ENCODE measurements at regions not wholly inside any gene's neighbourhood (a gene's known extent, or its start where the extent isn't known, plus 50 kb on each side); places are given as distances from the start of the nearest gene placed in this dataset.
"Not testable (repeated sequence)": the region's sequence is repeated elsewhere in the genome, so short reads cannot be mapped to it uniquely, and the experiment has no call there.

DNA sequence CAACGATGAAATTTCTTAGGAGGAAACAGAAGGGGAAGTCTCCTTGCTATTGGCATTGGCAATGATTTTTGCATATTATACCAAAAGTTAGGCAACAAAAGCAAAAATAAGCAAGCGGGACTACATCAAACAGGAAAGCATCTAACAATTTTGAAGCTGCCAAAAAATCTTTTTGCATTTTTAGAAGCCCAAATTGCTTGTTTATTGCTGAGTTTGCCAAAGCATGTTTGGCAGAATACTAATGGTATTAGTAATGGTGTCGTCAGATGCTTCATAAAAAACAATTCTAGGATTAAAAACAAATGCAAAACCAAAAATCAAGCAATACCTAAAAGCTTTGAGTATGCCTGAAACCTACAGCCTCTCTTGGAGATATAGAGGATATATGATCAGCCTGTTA, 80.0 kb downstream of the GALR1 start:
- DNase-seq (ENCODE audit: low read depth) = no peak

GRCh38 chr18:77334876-77335275, 85.2 kb downstream of the GALR1 start:
- no peak for DNase-seq (ENCODE audit: low read depth)

DNA sequence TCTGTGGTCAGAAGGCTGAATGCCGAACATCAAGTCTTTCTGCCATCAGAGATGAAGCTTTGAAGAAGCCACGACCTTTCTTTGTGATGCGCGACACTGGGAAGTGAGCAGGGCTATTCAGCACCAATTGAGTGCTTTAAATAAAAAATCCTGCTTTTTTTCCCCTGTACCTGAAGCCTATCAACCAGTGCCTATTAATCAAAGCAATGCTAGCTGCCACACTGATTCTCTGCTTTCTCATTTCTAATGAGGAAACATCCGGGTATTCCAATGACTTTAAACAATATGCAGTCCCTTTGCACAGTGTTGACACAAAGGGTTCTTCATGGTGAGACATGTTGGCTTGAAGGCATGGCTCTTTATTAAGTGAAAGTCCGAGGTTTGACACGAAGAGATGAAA, 88.0 kb downstream of the GALR1 start:
- no peak for DNase-seq (ENCODE audit: low read depth)

GRCh38 chr18:77339093-77339492, 89.4 kb downstream of the GALR1 start:
- DNase-seq (ENCODE audit: low read depth) = no peak

DNA sequence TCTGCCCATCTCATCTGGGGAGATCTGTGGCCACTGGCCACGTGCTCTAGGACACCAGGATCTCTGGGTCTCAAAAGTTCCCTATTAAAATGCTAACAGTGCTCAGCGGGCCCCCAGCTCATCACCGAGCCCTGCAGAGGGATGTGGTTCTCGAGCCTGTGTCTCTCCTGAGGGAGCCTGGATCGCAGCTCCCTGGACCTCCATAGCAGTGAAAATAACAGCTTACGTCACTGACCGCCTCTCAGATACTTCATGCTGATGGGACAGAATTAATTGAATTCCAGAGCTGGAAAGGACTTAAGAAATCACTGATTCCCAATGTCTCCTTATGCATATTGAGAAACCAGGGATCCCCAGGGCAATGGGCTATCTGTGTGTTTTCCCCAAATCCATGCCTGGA, 90.0 kb downstream of the GALR1 start:
- no peak for DNase-seq (ENCODE audit: low read depth)

DNA sequence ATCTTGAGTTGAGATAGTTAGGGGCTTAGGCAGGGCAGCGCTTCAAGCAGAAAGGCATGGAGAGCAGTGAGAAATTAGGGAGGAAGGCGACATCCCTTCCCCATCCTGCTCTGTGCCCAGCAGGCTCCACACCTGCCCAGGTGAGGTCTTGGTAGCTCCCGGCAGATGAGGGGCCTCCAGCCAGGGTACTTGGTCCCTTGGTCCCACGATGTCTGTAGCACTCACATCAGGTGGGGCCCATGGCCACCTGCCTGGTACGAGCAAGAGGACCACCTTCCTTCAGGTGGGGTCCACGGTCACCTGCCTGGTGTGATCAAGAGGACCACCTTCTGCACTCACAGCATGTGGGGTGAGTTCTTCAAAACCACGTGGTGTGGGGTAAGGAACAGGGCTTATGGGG, 91.2 kb downstream of the GALR1 start:
- DNase-seq (ENCODE audit: low read depth) = no peak

DNA sequence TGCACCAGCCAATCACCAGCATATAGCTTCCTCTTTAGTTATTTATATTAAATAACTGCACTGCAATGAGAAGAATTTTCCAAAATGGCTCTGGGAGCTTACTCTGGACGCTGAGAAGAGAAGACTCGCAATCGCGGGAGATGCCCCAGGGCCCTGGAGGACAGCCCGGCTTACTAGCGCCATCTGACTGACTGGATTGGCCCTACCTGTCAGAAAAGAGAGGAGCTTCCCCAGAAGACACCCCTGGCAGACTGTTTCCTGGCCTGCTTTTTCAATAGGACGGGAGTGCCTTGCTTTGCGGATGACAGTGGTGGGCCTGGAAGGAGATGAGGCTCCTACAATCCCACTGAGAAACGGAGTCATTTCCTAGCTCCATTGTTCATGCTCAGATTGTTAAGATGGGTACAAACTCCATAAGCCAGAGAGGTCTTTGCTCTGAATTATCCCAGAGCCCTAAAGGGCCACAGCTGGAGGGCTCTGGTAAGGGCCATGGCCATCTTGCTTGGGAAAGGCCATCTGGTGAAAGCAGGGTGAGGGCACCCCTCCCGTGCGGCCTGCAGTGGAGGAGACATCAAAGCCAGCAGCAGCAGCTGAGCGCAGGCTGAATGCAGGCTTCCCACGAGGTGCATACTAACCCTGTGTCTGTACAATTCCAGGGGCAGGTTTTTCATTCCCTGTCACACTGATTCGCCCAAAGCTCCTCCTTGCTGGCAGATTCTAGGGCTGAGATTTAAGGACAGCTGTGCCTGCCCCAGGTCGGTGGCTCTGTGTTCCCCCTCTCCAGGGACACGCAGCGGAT, 92.1 kb downstream of the GALR1 start:
- DNase-seq (ENCODE audit: low read depth) = no peak

GRCh38 chr18:77342736-77343135, 93.1 kb downstream of the GALR1 start:
- DNase-seq (ENCODE audit: low read depth) = no peak

DNA sequence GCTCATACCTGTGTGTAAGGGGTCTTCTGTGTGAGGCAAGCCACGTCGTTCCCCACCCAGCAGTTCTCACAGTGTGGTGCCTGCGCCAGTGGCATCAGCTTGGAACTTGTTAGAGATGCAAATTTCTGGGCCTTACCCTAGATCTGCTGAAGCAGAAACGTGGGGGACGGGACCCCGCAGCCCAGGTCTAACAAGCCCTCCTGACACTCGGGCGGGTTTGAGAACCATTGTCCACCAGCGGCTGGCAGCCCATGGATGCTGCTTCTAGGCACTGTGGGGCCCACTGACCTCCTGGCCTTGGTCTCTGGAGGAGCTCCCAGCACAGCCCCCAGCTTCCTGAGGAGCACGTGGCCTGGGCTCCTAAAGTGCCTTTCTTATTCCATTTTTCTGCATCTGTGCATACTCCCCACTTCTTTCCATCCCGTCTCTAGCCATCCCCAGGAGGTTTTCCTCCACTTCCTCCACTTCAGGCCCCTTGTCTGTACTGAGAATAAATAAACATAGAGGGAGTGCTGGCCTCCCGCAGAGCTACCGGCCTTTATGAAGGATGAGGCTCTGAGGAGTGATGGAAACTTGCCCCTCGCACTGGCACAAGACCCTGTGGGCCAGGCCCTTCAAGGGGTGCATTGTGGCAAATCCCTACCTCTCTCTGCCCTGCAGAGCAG, 94.3 kb downstream of the GALR1 start:
- no peak for DNase-seq (ENCODE audit: low read depth)

DNA sequence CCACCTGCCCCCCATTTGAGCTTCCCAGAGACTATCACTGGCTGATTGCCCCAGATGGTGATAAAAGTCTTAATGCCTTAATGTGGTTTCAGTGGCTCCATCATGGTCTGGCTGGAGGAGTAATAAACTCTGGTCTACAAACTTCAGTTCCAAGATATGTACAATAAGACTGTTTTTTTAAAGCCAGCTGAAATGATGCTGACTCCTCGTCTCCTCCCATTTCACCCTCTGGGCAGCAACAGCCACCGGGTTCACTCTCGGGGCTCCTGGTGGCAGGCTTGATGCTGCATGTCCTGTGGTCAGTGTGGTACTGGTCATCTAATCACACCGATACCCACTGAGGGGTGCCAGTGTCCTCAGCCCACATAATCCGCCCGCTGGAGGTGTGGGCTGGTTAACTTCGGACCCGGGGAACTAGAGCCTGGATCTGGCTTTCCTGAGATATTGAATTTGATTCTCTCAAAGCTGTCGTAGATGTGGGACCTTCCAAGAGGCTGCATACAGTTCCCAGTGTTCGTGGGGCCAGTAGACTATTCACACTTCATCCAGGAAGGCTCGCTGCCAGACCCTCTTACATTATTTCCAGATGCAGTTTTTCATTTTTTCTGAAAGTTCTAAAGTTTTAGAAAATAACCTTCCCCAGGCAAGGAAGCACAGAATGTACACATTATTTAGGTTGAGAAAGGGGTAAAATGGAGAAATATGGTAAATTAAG, 95.3 kb downstream of the GALR1 start:
- DNase-seq (ENCODE audit: low read depth) = no peak

GRCh38 chr18:77346208-77346810, 96.7 kb downstream of the GALR1 start:
- DNase-seq (ENCODE audit: low read depth) = no peak

DNA sequence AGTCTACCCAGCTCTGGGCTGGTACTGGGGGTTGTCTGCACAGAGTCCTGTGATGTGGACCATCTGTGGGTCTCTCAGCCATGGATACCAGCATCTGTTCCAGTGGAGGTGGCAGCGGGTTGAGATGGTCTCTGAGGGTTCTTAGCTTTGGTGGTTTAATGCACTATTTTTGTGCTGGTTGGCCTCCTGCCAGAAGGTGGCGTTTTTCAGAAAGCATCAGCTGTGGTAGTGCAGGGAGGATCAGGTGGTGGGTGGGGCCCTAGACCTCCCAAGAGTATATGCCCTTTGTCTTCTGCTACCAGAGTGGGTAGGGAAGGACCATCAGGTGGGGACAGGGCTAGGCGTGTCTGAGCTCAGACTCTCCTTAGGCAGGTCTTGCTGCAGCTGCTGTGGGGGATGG, 103.7 kb downstream of the GALR1 start:
- DNase-seq (ENCODE audit: low read depth) = not testable (repeated sequence)

DNA sequence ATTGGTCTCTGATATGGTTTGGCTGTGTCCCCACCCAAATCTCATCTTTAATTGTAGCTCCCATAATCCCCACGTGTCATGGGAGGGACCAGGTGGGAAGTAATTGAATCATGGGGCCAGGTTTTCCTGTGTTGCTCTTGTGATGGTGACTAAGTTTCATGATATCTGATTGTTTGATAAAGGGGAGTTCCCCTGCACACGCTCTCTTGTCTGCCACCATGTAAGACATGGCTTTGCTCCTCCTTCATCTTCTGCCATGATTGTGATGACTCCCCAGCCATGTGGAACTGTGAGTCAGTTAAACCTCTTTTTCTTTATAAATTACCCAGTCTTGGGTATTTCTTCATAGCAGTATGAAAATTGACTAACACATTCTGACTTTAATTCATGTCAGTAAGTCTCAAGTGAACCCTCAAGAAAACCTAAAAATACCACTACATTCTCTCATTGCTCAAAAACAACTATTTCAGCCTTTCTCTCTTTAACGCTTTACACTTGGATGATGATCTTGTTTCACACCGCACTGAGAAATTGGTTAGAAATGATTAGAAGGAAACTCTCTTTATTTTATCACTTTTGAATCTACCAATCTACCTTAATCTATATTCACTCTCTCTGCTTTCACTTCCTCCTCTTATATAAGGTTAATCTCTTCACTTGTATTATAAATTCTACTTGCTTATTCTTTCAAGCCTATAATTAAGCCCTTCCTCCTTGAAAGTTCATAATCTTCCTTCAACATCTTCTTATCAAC, 110.1 kb downstream of the GALR1 start:
- DNase-seq (ENCODE audit: low read depth) = no peak

DNA sequence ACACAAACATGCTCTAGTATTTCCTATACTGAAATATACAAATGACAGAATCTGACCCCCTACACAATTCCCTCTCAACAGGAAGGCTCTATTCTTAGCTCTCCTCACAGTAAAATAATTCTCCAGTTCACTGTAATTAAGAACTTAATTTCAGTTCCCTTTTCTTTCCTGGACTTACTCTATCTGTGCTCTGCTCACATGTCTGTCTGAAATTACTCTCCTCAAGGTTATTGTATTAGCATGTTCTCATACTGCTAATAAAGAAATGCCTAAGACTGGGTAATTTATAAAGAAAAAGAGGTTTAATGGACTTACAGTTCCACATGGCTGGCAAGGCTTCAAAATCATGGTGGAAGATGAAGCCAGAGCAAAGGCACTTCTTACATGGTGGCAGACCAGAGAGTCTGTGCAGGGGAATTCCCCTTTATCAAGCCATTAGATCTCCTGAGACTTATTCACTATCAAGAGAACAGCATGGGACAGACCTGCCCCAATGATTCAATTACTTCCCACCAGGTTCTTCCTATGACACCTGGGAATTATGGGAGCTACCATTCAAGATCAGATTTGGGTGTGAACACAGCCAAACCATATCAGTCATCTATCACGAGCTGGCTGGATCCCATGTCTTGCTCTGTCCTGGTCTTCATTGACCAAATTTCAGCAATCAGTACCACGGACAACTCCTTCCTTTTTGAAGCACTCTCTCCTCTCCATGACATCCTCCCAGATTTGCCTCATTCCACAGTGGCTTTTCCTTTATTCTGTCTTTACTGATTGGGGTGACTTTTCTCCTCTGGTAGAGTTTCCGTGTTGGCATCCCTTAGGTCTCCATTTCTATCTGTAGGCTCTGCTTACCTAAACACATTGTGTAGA, 110.9 kb downstream of the GALR1 start:
- no peak for DNase-seq (ENCODE audit: low read depth)

- no peak for DNase-seq (ENCODE audit: low read depth)
Measured at GRCh38 chr18:77361382-77361781, 111.7 kb downstream of the GALR1 start.

DNA sequence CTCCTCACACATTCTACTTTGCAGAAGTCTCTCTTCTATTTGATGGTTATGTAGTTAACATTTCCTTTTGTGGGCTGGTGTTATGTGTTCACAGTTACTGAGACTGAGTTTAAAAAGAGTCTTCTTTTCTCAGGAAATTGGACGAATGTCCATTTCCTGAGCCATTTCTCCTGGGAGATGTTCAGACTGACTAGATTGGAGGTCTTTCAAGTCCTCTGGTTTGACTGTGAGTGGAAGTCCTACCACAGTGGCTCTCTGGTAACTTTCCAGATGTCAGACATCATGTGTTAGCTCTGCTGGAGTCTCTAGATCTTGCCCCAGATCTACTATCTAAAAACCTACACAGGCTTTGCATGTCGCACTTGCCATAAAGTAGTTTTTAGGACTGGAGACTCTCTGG, 116.0 kb downstream of the GALR1 start:
- DNase-seq (ENCODE audit: low read depth) = no peak

DNA sequence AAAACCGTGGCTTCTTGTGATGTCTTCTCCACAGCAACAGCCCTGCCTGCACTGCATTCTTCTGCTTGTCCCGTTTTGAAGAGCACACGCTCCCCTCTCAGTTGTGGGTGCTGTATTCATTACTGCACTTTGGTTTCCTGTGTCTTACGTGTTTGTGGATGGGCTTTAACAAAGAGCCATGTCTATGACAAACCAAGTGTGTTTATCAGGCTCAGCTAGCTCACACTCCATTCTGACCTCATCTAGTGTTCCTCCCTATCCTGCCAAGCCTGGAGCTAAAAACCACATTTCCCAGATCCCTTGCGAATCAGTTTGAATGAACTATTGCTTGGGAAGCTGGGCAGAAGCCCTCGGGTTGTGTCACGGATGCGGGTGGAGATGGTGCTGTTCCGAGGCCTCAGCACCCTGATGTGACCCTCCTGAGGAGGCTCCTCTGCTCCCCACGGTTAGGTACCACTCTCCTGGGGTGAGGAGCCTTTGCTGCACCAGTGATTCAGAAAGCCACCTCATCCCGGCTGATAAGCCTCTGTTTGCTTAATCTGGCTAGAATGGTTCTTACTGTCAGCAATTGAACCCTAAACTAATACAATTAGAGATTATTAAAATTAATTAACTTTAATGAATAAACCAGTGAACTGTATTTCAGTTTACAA, 116.5 kb downstream of the GALR1 start:
- no peak for DNase-seq (ENCODE audit: low read depth)

DNA sequence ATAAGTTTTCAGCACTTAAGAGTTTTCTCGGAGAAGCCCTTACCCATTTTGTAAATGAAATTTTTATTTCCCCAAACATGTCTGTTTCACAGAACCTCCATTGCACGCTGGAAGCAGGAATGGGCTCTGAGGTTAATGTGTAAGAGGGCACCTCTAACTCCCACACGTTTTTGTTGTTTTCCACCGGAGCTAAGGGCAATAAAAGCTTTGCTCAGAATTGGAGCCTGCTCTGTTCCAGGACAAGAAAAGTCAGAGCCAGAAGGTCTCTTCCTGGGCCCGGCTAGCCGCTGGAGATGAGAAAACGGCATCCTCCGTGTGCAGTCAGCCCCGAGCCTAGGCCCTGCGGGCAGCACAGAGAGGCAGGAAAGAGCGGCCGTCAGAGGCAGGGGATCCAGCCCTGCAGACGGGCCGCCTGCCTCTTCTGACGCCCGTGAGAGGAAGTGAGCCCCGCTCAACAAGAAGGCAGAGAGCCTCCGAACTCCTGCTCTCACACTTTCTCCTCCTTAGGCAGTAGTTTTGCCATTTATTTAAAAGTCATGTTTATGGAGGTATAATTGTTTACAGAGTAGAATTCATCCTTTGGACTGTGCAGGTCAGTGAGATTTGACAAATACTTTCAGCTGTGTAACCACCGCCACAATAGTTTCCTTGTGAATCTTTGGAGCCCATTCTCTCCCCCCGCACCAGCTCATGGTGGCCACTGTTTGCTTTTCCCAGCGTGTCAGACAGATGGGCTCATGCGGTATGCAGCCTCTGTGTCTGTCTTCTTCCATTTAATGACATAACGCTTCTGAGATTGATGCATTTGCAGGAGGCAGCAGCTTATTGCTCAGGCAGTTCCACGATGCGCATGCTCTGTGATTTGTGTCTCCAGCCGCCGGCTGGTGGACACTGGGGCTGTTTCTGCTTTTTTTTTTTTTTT, 117.3 kb downstream of the GALR1 start:
- DNase-seq (ENCODE audit: low read depth) = no peak

DNA sequence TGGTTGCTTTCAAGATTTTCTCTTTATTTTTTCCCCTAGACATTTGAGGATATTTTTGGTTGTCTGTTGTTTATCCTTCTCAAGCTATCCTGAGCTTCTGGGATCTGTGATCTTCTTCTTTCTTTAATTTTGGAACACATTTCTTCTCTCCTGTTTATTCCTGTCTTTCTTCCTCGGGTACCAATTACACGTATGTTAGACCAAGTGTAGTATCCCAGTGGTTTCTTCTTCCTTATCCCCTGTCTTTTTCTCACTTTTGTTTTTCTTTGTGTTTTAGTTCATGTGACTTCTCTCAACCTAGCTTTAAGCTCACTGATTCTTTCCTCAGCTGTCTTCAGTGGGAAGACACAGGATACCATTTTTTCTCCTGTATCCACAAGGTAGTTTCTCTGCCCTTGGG, 120.0 kb downstream of the GALR1 start:
- DNase-seq (ENCODE audit: low read depth) = no peak
